PC-9 (cell line): ENCODE measurements at regions not wholly inside any gene's neighbourhood (a gene's known extent, or its start where the extent isn't known, plus 50 kb on each side); places are given as distances from the start of the nearest gene placed in this dataset.
"Not testable (repeated sequence)": the region's sequence is repeated elsewhere in the genome, so short reads cannot be mapped to it uniquely, and the experiment has no call there.

Source experiments
- BruUV-seq: library from RNA; stranded (reverse); fragments of 400-500 nt; replicated peaks from 2 replicates; lab custom pipeline; 2021; lab: Mats Ljungman, UMichigan
- CTCF ChIA-PET: fragments of 300-600 bp; sonication (Branson Sonifier 250); formaldehyde crosslinking; loops from one replicate; lab custom pipeline; 2022; ENCODE audit warnings: antibody characterized with exemption; lab: Charles Lee
- POLR2A ChIA-PET: fragments of 300-600 bp; sonication (Branson Sonifier 250); formaldehyde crosslinking; loops from one replicate; lab custom pipeline; 2022; ENCODE audit warnings: antibody characterized with exemption; ENCODE audit not compliant: unreplicated experiment; lab: Charles Lee
- DNase-seq, 2 experiments: peaks; one replicate each; pipeline versions ENCODE4 v3.0.0 to v3.0.0-alpha.2; 2015 to 2022; ENCODE audit warnings: mixed read lengths in 1 of 2
- H2AFZ ChIP-seq: fragments of 200-600 bp; sonication (generic); 2 replicates; pipeline ENCODE4 v1.8.1; 2017; ENCODE audit warnings: antibody characterized with exemption
- H3F3A ChIP-seq: fragments of 200-600 bp; sonication (generic); 2 replicates; pipeline ENCODE4 v1.8.1; 2017; ENCODE audit warnings: antibody characterized with exemption, mild to moderate bottlenecking, low read depth; ENCODE audit not compliant: insufficient read depth
- H3K27ac ChIP-seq: fragments of 200-600 bp; sonication (generic); 2 replicates; pipeline ENCODE4 v1.6.1; 2016; ENCODE audit warnings: mixed run types
- H3K27me3 ChIP-seq: fragments of 200-600 bp; sonication (generic); 2 replicates; pipeline ENCODE4 v1.6.1; 2016; ENCODE audit warnings: low read depth, mixed run types; ENCODE audit not compliant: insufficient read depth
- H3K36me3 ChIP-seq: fragments of 200-600 bp; sonication (generic); 2 replicates; pipeline ENCODE4 v1.6.1; 2016; ENCODE audit warnings: low read depth, mixed run types
- H3K4me1 ChIP-seq: fragments of 200-600 bp; sonication (generic); replicated peaks from 2 replicates; pipeline ENCODE4 v1.6.1; 2016; ENCODE audit warnings: mixed run types; ENCODE audit not compliant: insufficient read depth
- H3K4me2 ChIP-seq: fragments of 200-600 bp; sonication (generic); 2 replicates; pipeline ENCODE4 v1.6.1; 2017; ENCODE audit warnings: mixed run types
- H3K4me3 ChIP-seq: fragments of 200-600 bp; sonication (generic); 2 replicates; pipeline ENCODE4 v1.6.1; 2016; ENCODE audit warnings: mixed run types
- H3K79me2 ChIP-seq: fragments of 200-600 bp; sonication (generic); 2 replicates; pipeline ENCODE4 v1.6.1; 2017; ENCODE audit warnings: low read depth, mixed run types
- H3K9me2 ChIP-seq: fragments of 200-600 bp; sonication (generic); 2 replicates; pipeline ENCODE4 v1.8.1; 2017; ENCODE audit warnings: mild to moderate bottlenecking; ENCODE audit not compliant: insufficient read depth
- H3K9me3 ChIP-seq: fragments of 200-600 bp; sonication (generic); 2 replicates; pipeline ENCODE4 v1.8.1; 2016; ENCODE audit warnings: low read depth; ENCODE audit not compliant: insufficient read depth
- H4K20me1 ChIP-seq: fragments of 200-600 bp; sonication (generic); 2 replicates; pipeline ENCODE4 v1.8.1; 2017; ENCODE audit not compliant: insufficient read depth
- CTCF ChIP-seq: fragments of 200-600 bp; sonication (generic); conservative IDR thresholded peaks from 2 replicates; pipeline ENCODE4 v1.6.1; 2017; ENCODE audit warnings: mixed run types, antibody characterized with exemption, mild to moderate bottlenecking, moderate library complexity
- EZH2 ChIP-seq: fragments of 200-600 bp; sonication (generic); IDR thresholded peaks from 2 replicates; pipeline ENCODE4 v1.8.0; 2017; ENCODE audit warnings: antibody characterized with exemption, low read depth
- intact Hi-C: fragments of 100-400 bp; cut with micrococcal nuclease; formaldehyde crosslinking; loops from one replicate; pipeline ENCODE4 v1.10.0; 2022; ENCODE audit not compliant: unreplicated experiment

GRCh38 chr14:105581551-105582341 lies 55.4 kb downstream of the TMEM121 start:
- ChIA-PET POLR2A (no interaction called here), CTCF (no interaction called here)
- BruUV-seq: no TSS peak
- no peak overlapping the region for H3K4me2 ChIP-seq
- H3K79me2 ChIP-seq: no peaks in the 10 kb centered on the region
- no peak overlapping the region for H2AFZ ChIP-seq
- DNase-seq: no peak
- H3K36me3 ChIP-seq: no peaks in the 10 kb centered on the region
- no peak overlapping the region for H3K27ac ChIP-seq
- no peak overlapping the region for H3K4me3 ChIP-seq
- H3K27me3 ChIP-seq: peaks cover 2% of the 10 kb centered on the region; the same call in 1 of the 2 replicates
- no peaks in the 10 kb centered on the region for H3K9me3 ChIP-seq
- H3K4me1 ChIP-seq: no peaks in the 10 kb centered on the region
- no peak for TF ChIP-seq CTCF
- no peak for TF ChIP-seq EZH2
- H3K9me2 ChIP-seq: no peaks in the 10 kb centered on the region
- H4K20me1 ChIP-seq: no peaks in the 10 kb centered on the region
- peaks cover 4% of the 10 kb centered on the region; the same call in 1 of the 2 replicates for H3F3A ChIP-seq
- intact Hi-C loops: loop anchor here (5.0 kb wide), 1 partner anchor 121 kb away; no protein-coding TSS in a partner anchor

GRCh38 chr14:105582639-105583038 lies 56.3 kb downstream of the TMEM121 start:
- Histone ChIP-seq H3K4me1 (no peaks in the 10 kb centered on the region), H4K20me1 (no peaks in the 10 kb centered on the region), H3K27me3 (peaks cover 5% of the 10 kb centered on the region), H3K9me3 (no peaks in the 10 kb centered on the region), H3K27ac (no peak overlapping the region), H3K36me3 (no peaks in the 10 kb centered on the region), H2AFZ (no peak overlapping the region), H3K4me2 (no peak overlapping the region), H3K9me2 (no peaks in the 10 kb centered on the region), H3K4me3 (no peak overlapping the region), H3F3A (peaks cover 3% of the 10 kb centered on the region; the same call in 1 of the 2 replicates), H3K79me2 (no peaks in the 10 kb centered on the region)
- ChIA-PET CTCF (no interaction called here), POLR2A (no interaction called here)
- TF ChIP-seq CTCF (no peak), EZH2 (no peak)
- intact Hi-C loops: loop anchor here (5.0 kb wide), 1 partner anchor 120 kb away; no protein-coding TSS in a partner anchor
- peak in 1 of 2 experiments; percentile 36 for DNase-seq
- no TSS peak for BruUV-seq

GRCh38 chr14:105583914-105584313 lies 57.5 kb downstream of the TMEM121 start:
- H3K4me1 ChIP-seq, H3F3A ChIP-seq, POLR2A ChIA-PET, H4K20me1 ChIP-seq, H3K4me3 ChIP-seq, H3K79me2 ChIP-seq, H3K9me2 ChIP-seq, CTCF ChIA-PET, H2AFZ ChIP-seq, H3K4me2 ChIP-seq, BruUV-seq, H3K27ac ChIP-seq, H3K9me3 ChIP-seq, H3K36me3 ChIP-seq, DNase-seq: not testable (repeated sequence)
- intact Hi-C loops: loop anchor here (5.0 kb wide), 1 partner anchor 118 kb away; no protein-coding TSS in a partner anchor
- peaks cover 13% of the 10 kb centered on the region for H3K27me3 ChIP-seq

GRCh38 chr14:105585290-105585689 lies 58.9 kb downstream of the TMEM121 start:
- H4K20me1 ChIP-seq, H3K9me2 ChIP-seq, H3K27ac ChIP-seq, H3F3A ChIP-seq, H3K36me3 ChIP-seq, H3K79me2 ChIP-seq, intact Hi-C loops, H3K9me3 ChIP-seq, H3K4me3 ChIP-seq, BruUV-seq, POLR2A ChIA-PET, H3K4me1 ChIP-seq, H2AFZ ChIP-seq, H3K4me2 ChIP-seq, DNase-seq, CTCF ChIA-PET: not testable (repeated sequence)
- H3K27me3 ChIP-seq: peaks cover 13% of the 10 kb centered on the region

GRCh38 chr14:105585722-105586121 lies 59.3 kb downstream of the TMEM121 start:
- H3K9me3 ChIP-seq, POLR2A ChIA-PET, H3K4me1 ChIP-seq, H4K20me1 ChIP-seq, DNase-seq, intact Hi-C loops, H3K79me2 ChIP-seq, BruUV-seq, H3F3A ChIP-seq, H2AFZ ChIP-seq, H3K27ac ChIP-seq, CTCF ChIA-PET, H3K36me3 ChIP-seq, H3K4me3 ChIP-seq, H3K4me2 ChIP-seq, H3K9me2 ChIP-seq: not testable (repeated sequence)
- peaks cover 13% of the 10 kb centered on the region for H3K27me3 ChIP-seq
